ENCODE measurements at regions not wholly inside any gene's neighbourhood (a gene's known extent, or its start where the extent isn't known, plus 50 kb on each side); places are given as distances from the start of the nearest gene placed in this dataset.

DNA sequence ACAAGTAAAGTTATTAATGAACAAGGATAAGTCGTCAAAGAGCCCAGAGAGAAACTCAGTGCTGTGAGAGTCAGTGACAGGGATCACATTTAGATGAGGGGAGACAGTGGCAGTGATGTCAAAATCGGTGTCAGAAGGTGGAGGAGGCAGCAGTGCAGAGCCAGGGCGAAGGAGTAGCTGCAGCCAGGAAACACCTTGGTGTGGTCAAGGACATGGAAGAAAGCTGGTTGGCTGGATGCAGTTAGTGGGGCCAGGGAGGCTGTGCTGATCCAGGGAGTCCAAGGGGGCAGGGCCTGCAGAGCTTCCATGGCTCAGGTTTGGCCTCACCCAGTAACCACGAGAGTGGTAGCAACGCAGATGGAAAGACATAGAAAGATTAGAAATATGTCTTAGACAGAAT lies 50.7 kb upstream of the ADORA2B start:
- Mint-ChIP-seq H3K4me1 (peaks cover 4 to 14% of the 10 kb centered on the region in 2 donors), H3K27me3 (peaks cover 0 to 4% of the 10 kb centered on the region in 2 donors), H3K4me3 (no peak overlapping the region), H3K9me3 (peaks cover under 1 to 2% of the 10 kb centered on the region in 2 donors), H3K27ac (no peak overlapping the region), H3K36me3 (no peaks in the 10 kb centered on the region)
- ATAC-seq (replicated peaks), result no peak
- DNase-seq, result no peak

DNA sequence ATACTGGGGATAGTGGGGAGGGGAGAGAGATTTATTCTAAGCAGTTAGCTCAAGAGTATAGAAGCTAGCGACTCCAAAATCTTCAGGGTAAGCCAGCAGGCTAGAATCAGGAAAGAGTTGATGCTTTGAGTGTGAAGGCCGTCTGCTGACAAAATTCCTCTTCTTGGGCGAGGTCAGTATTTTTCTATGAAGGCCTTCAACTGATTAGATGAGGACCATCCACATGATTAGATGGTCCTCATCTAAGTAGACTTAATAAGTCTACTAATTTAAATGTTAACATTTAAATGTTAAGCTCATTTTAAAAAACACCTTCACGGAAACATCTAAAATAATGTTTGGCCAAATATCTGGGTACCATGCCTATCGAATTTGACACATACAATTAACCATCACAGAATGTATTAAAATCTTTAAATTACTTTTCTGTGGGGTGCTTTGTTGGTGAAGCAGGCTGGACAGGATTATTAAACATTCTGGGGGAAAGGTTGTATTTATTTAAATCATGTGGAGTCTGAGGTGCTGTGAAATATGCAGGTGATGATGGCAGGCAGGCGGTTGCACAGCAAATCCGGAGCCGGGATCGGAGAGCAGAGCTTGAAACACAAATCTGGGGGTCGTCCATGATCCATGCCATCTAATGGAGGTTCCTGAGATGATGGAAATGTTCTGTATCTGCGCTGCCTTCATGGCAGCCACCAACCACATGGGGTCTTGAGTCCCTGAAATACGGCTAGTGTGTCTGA lies 49.8 kb upstream of the ADORA2B start:
- Mint-ChIP-seq H3K9me3 (peaks cover 2 to 4% of the 10 kb centered on the region in 2 donors), H3K27me3 (peaks cover 0 to 4% of the 10 kb centered on the region in 2 donors), H3K4me1 (peaks cover 4 to 14% of the 10 kb centered on the region in 2 donors), H3K4me3 (no peak overlapping the region), H3K27ac (no peak overlapping the region), H3K36me3 (no peaks in the 10 kb centered on the region)
- ATAC-seq (replicated peaks), result no peak
- DNase-seq, result no peak

All from stimulated activated naive B cell treated with anti-CD40 and anti-IgM and Interleukin-4, amounts not matched to agents 10 μg/mL and 1 μg/mL and 100 μg/mL, for 72 hours (primary cell).